Left lung (tissue), 4 donors: ENCODE measurements at regions not wholly inside any gene's neighbourhood (a gene's known extent, or its start where the extent isn't known, plus 50 kb on each side); places are given as distances from the start of the nearest gene placed in this dataset.

Experiments used
- ATAC-seq: fragments of 200-7000 bp; cut with Tn5 transposase; one replicate; pipeline ENCODE4 v1.9.1; 2020; ENCODE audit warnings: moderate library complexity
- DNase-seq, 4 donors: peaks; one replicate each; pipeline ENCODE4 v3.0.0-alpha.2; 2013 to 2020
- H3K27ac ChIP-seq, 2 donors: fragments of 200-600 bp; sonication (generic) in 1 of 2; one replicate each; pipeline versions ENCODE4 v1.5.0 to v1.8.0; 2020 to 2021
- H3K27me3 ChIP-seq, 2 donors: fragments of 200-600 bp; sonication (generic) in 1 of 2; one replicate each; pipeline versions ENCODE4 v1.5.0 to v1.8.0; 2020 to 2021
- H3K36me3 ChIP-seq, 2 donors: fragments of 200-600 bp; sonication (generic) in 1 of 2; one replicate each; pipeline versions ENCODE4 v1.5.0 to v1.8.0; 2020 to 2021
- H3K4me1 ChIP-seq, 2 donors: fragments of 200-600 bp; one replicate each; pipeline ENCODE4 v1.8.0; 2021
- H3K4me3 ChIP-seq, 2 donors: fragments of 200-600 bp; sonication (generic) in 1 of 2; one replicate each; pipeline versions ENCODE4 v1.5.0 to v1.8.0; 2020 to 2021; ENCODE audit warnings: mild to moderate bottlenecking in 1 of 2
- H3K9me3 ChIP-seq, 2 donors: fragments of 200-600 bp; sonication (generic) in 1 of 2; one replicate each; pipeline versions ENCODE4 v1.5.0 to v1.8.0; 2020 to 2021
- intact Hi-C, 2 donors: fragments of 100-400 bp; cut with DNase I; formaldehyde crosslinking; loops; one replicate each; pipeline versions ENCODE4 v1.11.2 to v1.14.2; 2022
- TF ChIP-seq, protein P1 (sequence below), 2 donors: fragments of 200-600 bp; sonication (generic) in 1 of 2; IDR thresholded peaks; one replicate each; pipeline versions ENCODE4 v1.5.0 to v1.8.0; 2021; ENCODE audit warnings: antibody characterized with exemption in 2 of 2
- donor health status: DM: no; HTN: yes; CAD: no.
- donor health status: DM: no; HTN: no; CAD: no.

DNA sequence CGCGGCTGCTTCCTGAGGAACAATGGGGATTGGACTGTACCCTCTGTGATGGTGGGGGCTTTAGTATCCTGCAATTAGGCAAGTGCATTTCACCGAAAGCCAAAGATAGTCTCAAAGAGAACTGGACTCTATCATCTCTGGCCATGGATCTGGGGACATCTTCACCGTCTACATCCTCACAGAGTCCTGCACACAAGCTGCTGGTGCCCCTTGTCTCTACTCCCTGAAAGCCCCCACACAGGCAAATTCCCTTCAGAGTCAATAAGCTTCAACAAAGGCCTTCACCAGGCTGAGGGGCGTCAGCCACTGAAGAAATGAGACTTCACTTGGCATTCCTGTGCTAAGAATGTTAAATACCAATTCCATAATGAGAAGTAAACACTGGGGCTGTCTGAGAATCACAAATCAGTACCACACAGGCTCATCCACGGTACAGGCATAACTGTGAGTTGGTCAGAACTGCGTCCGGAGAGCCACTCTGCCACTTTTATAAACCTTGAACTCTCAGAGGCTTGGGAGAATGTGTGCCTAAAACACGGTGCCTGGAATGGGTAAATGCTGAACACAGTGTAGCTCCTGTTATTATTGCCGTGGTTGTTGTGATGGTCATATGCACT, 432.7 kb downstream of the ZNF521 start:
- ATAC-seq (no peak), DNase-seq (no peak)
- Histone ChIP-seq H3K27me3 (no peaks in the 10 kb centered on the region), H3K27ac (no peak overlapping the region), H3K4me1 (no peaks in the 10 kb centered on the region), H3K9me3 (no peaks in the 10 kb centered on the region), H3K4me3 (no peak overlapping the region), H3K36me3 (no peaks in the 10 kb centered on the region)
- intact Hi-C loops, result no loop called here
- TF ChIP-seq, protein P1, sequence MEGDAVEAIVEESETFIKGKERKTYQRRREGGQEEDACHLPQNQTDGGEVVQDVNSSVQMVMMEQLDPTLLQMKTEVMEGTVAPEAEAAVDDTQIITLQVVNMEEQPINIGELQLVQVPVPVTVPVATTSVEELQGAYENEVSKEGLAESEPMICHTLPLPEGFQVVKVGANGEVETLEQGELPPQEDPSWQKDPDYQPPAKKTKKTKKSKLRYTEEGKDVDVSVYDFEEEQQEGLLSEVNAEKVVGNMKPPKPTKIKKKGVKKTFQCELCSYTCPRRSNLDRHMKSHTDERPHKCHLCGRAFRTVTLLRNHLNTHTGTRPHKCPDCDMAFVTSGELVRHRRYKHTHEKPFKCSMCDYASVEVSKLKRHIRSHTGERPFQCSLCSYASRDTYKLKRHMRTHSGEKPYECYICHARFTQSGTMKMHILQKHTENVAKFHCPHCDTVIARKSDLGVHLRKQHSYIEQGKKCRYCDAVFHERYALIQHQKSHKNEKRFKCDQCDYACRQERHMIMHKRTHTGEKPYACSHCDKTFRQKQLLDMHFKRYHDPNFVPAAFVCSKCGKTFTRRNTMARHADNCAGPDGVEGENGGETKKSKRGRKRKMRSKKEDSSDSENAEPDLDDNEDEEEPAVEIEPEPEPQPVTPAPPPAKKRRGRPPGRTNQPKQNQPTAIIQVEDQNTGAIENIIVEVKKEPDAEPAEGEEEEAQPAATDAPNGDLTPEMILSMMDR (IDR thresholded peaks at IDR 0.05), result no peak

GRCh38 chr18:24922491-24922890, 429.5 kb downstream of the ZNF521 start:
- H3K4me1 ChIP-seq, result no peaks in the 10 kb centered on the region
- H3K27ac ChIP-seq, result no peak overlapping the region
- H3K9me3 ChIP-seq, result no peaks in the 10 kb centered on the region
- no peaks in the 10 kb centered on the region for H3K27me3 ChIP-seq
- intact Hi-C loops, result no loop called here
- DNase-seq, result no peak
- ATAC-seq, result no peak
- no peak overlapping the region for H3K4me3 ChIP-seq
- TF ChIP-seq, protein P1 (IDR thresholded peaks at IDR 0.05), result no peak
- H3K36me3 ChIP-seq, result no peaks in the 10 kb centered on the region

- H3K27me3 ChIP-seq, result no peaks in the 10 kb centered on the region
- no peak for ATAC-seq
- no peaks in the 10 kb centered on the region for H3K4me1 ChIP-seq
- no peak overlapping the region for H3K27ac ChIP-seq
- no peak for DNase-seq
- no peak overlapping the region for H3K4me3 ChIP-seq
- intact Hi-C loops, result no loop called here
- no peaks in the 10 kb centered on the region for H3K9me3 ChIP-seq
- TF ChIP-seq, protein P1 (IDR thresholded peaks at IDR 0.05), result no peak
- H3K36me3 ChIP-seq, result no peaks in the 10 kb centered on the region
Measured at GRCh38 chr18:24923138-24923537, 428.8 kb downstream of the ZNF521 start.

DNA sequence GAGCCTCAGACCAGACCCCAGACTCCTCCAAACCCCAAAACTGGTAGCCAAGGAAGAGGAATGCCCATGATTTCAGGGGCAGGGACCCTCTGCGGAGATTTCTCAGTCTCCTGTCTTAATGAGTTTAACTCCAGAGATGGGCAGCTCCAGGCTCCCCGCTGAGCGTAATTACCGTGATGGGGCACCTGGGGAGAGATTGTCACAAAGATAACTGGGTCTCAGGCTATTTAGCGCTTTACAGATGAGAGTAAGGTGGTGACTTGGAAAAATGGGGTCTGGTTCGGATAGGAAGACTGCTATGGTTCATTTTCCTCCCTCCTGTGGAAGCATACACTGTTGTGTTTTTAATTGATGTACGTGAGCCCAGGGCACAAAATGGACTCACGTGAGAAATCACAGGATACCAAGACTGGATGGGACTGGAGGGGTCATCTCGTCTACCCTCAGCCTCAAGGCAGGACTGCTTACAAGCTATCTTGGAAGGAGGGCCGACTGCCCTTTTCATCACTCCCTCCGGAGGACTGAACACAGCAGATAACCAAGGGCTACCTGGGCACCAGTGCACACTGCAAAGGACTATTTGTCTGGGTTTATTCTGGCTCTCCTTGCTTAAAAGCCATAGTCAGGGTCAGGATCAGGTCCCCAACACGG, 427.8 kb downstream of the ZNF521 start:
- Histone ChIP-seq H3K4me3 (no peak overlapping the region), H3K27me3 (no peaks in the 10 kb centered on the region), H3K4me1 (no peaks in the 10 kb centered on the region), H3K36me3 (no peaks in the 10 kb centered on the region), H3K27ac (no peak overlapping the region), H3K9me3 (no peaks in the 10 kb centered on the region)
- TF ChIP-seq, protein P1 (IDR thresholded peaks at IDR 0.05), result no peak
- intact Hi-C loops, result no loop called here
- no peak for DNase-seq
- no peak for ATAC-seq

- intact Hi-C loops, result no loop called here
- H3K4me3 ChIP-seq, result no peak overlapping the region
- no peak for ATAC-seq
- no peaks in the 10 kb centered on the region for H3K9me3 ChIP-seq
- H3K36me3 ChIP-seq, result no peaks in the 10 kb centered on the region
- no peak overlapping the region for H3K27ac ChIP-seq
- H3K4me1 ChIP-seq, result no peaks in the 10 kb centered on the region
- H3K27me3 ChIP-seq, result no peaks in the 10 kb centered on the region
- TF ChIP-seq, protein P1 (IDR thresholded peaks at IDR 0.05), result no peak
- DNase-seq, result no peak
Measured at GRCh38 chr18:24926649-24927048, 425.3 kb downstream of the ZNF521 start.
